Adipose tissue (tissue), 3 donors: ENCODE measurements at regions not wholly inside any gene's neighbourhood (a gene's known extent, or its start where the extent isn't known, plus 50 kb on each side); places are given as distances from the start of the nearest gene placed in this dataset.
"Not testable (repeated sequence)": the region's sequence is repeated elsewhere in the genome, so short reads cannot be mapped to it uniquely, and the experiment has no call there.

Experiments used
- H3K27ac ChIP-seq: one replicate; pipeline ENCODE4 v1.5.1; 2013; ENCODE audit warnings: low read depth, low read length
- WGBS, 3 donors: extraction: QIAGEN DNeasy Blood & Tissue Kit; methylation state at CpG; one replicate each; pipeline ENCODE4 v1.1.7; 2013; 5-methylcytosine and 5-hydroxymethylcytosine counted together
- donor health status: healthy with polysubstance abuse.
- donor health status: Bipolar disorder and iron deficiency.
- donor health status: healthy.

- WGBS, 3 donors = 71 to 94% (median 83%) methylated on average over 1 of the region's 1 CpG
- no peak overlapping the region for H3K27ac ChIP-seq
Observed at GRCh38 chr4:123116412-123116811, 194.0 kb upstream of the NUDT6 start.

- 97 to 100% (median 100%) methylated on average over 1 of the region's 1 CpG for WGBS, 3 donors
Observed at GRCh38 chr4:123120473-123120872, 198.1 kb upstream of the NUDT6 start.

GRCh38 chr4:123121241-123121907 is 199.0 kb upstream of the NUDT6 start:
- no peak overlapping the region for H3K27ac ChIP-seq
- WGBS, 3 donors = 85 to 89% (median 88%) methylated on average over 2 of the region's 2 CpGs

More at GRCh38 chr4:123120473-123120872, 198.1 kb upstream of the NUDT6 start:
- no peak overlapping the region for H3K27ac ChIP-seq

GRCh38 chr4:123125477-123125876 is 203.1 kb upstream of the NUDT6 start:
- no peak overlapping the region for H3K27ac ChIP-seq
- WGBS, 3 donors = 86 to 91% (median 88%) methylated on average over 1 of the region's 1 CpG

GRCh38 chr4:123127218-123127617 is 204.8 kb upstream of the NUDT6 start:
- H3K27ac ChIP-seq = no peak overlapping the region
- WGBS, 3 donors = 54 to 70% (median 60%) methylated on average over 1 of the region's 1 CpG

GRCh38 chr4:123127875-123128274 is 205.5 kb upstream of the NUDT6 start:
- no peak overlapping the region for H3K27ac ChIP-seq

GRCh38 chr4:123133397-123134050 is 211.1 kb upstream of the NUDT6 start:
- 67 to 74% (median 72%) methylated on average over 4 of the region's 4 CpGs for WGBS, 3 donors
- no peak overlapping the region for H3K27ac ChIP-seq

More at GRCh38 chr4:123127875-123128274, 205.5 kb upstream of the NUDT6 start:
- WGBS, 3 donors = 72 to 85% (median 77%) methylated on average over 2 of the region's 2 CpGs

GRCh38 chr4:123144616-123145015 is 222.2 kb upstream of the NUDT6 start:
- no peak overlapping the region for H3K27ac ChIP-seq

- H3K27ac ChIP-seq = no peak overlapping the region
- 34 to 53% (median 34%) methylated on average over 3 of the region's 3 CpGs for WGBS, 3 donors
Observed at GRCh38 chr4:123158576-123158975, 236.2 kb upstream of the NUDT6 start.

- H3K27ac ChIP-seq = no peak overlapping the region
- WGBS, 3 donors = 42 to 58% (median 53%) methylated on average over 2 of the region's 2 CpGs
Observed at GRCh38 chr4:123159479-123159878, 237.1 kb upstream of the NUDT6 start.

GRCh38 chr4:123162859-123163258 is 233.7 kb upstream of the SPRY1 start:
- WGBS, 3 donors = 80 to 96% (median 96%) methylated on average over 4 of the region's 4 CpGs
- H3K27ac ChIP-seq = no peak overlapping the region

GRCh38 chr4:123163501-123163900 is 233.1 kb upstream of the SPRY1 start:
- 36 to 73% (median 40%) methylated on average over 1 of the region's 1 CpG for WGBS, 3 donors
- H3K27ac ChIP-seq = no peak overlapping the region

GRCh38 chr4:123166023-123166422 is 230.6 kb upstream of the SPRY1 start:
- no peak overlapping the region for H3K27ac ChIP-seq
- 82 to 94% (median 91%) methylated on average over 3 of the region's 3 CpGs for WGBS, 3 donors

GRCh38 chr4:123167931-123168330 is 228.7 kb upstream of the SPRY1 start:
- H3K27ac ChIP-seq = no peak overlapping the region

- no peak overlapping the region for H3K27ac ChIP-seq
- 87 to 96% (median 94%) methylated on average over 2 of the region's 2 CpGs for WGBS, 3 donors
Observed at GRCh38 chr4:123168812-123169211, 227.8 kb upstream of the SPRY1 start.

GRCh38 chr4:123170843-123171242 is 225.8 kb upstream of the SPRY1 start:
- no peak overlapping the region for H3K27ac ChIP-seq
- 92 to 97% (median 93%) methylated on average over 4 of the region's 4 CpGs for WGBS, 3 donors

- WGBS, 3 donors = 47 to 84% (median 50%) methylated on average over 2 of the region's 2 CpGs
- no peak overlapping the region for H3K27ac ChIP-seq
Observed at GRCh38 chr4:123176605-123177004, 220.0 kb upstream of the SPRY1 start.

- H3K27ac ChIP-seq = no peak overlapping the region
Observed at GRCh38 chr4:123182289-123182688, 214.3 kb upstream of the SPRY1 start.

GRCh38 chr4:123183308-123183707 is 213.3 kb upstream of the SPRY1 start:
- WGBS, 3 donors = 86 to 96% (median 86%) methylated on average over 1 of the region's 1 CpG
- H3K27ac ChIP-seq = no peak overlapping the region

GRCh38 chr4:123183754-123184153 is 212.8 kb upstream of the SPRY1 start:
- not testable (repeated sequence) for H3K27ac ChIP-seq
- WGBS, 3 donors = 98 to 100% (median 98%) methylated on average over 2 of the region's 2 CpGs
